AG10803 (cell line): ENCODE measurements at regions not wholly inside any gene's neighbourhood (a gene's known extent, or its start where the extent isn't known, plus 50 kb on each side); places are given as distances from the start of the nearest gene placed in this dataset.

Experiments
- DNase-seq: peaks from one replicate; pipeline ENCODE4 v3.0.0; 2010; ENCODE audit warnings: low read depth
- H3K4me3 ChIP-seq: 2 replicates; pipeline ENCODE4 v1.5.1; 2011; ENCODE audit warnings: mild to moderate bottlenecking, low read length, control low read depth
- TF ChIP-seq, protein P1 (sequence below): conservative IDR thresholded peaks from 2 replicates; pipeline ENCODE4 v1.5.1; 2011; ENCODE audit warnings: mild to moderate bottlenecking, low read length, control low read depth, inconsistent platforms

- no peak overlapping the region for H3K4me3 ChIP-seq
Measured at GRCh38 chr15:37794947-37795346, 139.5 kb upstream of the TMCO5A start.

DNA sequence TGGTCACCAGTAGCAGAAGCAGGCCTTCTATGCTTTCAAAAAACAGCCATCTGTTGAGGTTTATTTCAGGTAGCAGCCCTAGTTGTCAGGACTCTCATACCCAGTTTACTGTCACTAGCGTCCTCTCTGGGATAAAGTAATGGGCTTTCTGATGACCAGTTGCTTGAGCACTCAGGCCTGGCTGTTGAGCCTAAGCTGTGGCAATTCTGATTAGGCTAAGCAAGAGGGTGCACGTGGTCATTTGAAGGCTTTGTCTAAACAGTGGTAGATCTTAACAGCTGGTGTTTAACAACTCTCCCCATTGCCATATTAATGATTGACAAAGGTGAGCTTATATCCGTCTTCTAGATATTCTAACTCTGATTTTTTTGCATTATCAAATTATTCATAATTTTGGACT, 132.9 kb upstream of the TMCO5A start:
- no peak overlapping the region for H3K4me3 ChIP-seq
- no peak for DNase-seq

More at GRCh38 chr15:37794947-37795346, 139.5 kb upstream of the TMCO5A start:
- TF ChIP-seq, protein P1, sequence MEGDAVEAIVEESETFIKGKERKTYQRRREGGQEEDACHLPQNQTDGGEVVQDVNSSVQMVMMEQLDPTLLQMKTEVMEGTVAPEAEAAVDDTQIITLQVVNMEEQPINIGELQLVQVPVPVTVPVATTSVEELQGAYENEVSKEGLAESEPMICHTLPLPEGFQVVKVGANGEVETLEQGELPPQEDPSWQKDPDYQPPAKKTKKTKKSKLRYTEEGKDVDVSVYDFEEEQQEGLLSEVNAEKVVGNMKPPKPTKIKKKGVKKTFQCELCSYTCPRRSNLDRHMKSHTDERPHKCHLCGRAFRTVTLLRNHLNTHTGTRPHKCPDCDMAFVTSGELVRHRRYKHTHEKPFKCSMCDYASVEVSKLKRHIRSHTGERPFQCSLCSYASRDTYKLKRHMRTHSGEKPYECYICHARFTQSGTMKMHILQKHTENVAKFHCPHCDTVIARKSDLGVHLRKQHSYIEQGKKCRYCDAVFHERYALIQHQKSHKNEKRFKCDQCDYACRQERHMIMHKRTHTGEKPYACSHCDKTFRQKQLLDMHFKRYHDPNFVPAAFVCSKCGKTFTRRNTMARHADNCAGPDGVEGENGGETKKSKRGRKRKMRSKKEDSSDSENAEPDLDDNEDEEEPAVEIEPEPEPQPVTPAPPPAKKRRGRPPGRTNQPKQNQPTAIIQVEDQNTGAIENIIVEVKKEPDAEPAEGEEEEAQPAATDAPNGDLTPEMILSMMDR: no peak
- peak; percentile 11 for DNase-seq

GRCh38 chr15:37806808-37807207, 127.6 kb upstream of the TMCO5A start:
- no peak overlapping the region for H3K4me3 ChIP-seq
- TF ChIP-seq, protein P1: no peak
- no peak for DNase-seq

More for the DNA sequence above, 132.9 kb upstream of the TMCO5A start:
- TF ChIP-seq, protein P1: no peak

GRCh38 chr15:37810381-37810780, 124.1 kb upstream of the TMCO5A start:
- TF ChIP-seq, protein P1: no peak
- H3K4me3 ChIP-seq: no peak overlapping the region
- no peak for DNase-seq

DNA sequence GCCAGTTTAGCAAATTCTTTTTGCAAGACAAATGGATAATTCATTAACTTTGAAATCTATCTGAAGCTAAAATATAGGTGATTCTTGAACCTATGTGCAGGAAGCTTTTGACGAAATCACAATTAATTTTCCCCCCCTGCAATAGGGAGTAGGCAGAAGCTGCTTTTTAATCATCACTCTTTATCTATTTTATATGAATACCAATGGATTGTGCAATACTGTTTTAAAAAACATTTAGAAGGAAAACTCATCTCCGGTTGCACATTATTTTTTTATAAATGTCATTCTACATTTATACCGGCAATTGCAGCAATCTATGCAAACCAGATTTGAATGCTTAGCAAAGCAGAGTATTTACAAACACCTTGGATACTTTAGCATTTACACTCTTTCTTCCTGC, 121.1 kb upstream of the TMCO5A start:
- no peak overlapping the region for H3K4me3 ChIP-seq
- DNase-seq: no peak
- TF ChIP-seq, protein P1: no peak

DNA sequence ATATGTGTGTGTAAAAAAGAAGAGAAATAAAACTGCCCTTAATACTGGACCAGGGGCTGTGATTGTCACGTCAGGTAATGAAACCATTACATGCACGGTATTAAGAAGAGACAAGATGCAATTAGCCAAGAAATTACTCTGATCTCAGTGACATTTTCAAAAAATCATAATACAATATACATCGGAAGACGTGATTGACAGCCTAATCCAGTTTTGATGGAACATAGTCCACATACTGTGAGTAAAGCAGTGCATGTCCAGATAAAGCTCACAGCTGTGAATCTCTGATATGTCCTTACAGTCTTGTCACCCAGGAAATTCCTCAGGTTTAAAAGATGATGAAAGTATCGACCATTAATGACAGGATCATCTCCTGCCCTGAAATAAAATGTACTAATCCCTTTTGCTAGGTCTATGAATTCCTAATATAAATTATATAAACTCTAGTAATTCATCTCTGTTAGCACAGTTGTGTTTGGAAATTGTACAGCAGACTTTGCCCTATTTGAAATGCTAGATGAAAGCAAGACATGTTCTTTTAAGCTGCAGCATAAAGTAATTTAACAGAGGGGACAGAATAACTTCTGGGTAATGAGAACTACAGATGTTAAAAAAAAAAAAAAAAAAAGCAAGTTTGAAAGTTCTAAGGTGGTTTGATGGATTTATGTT, 119.5 kb upstream of the TMCO5A start:
- no peak for DNase-seq
- H3K4me3 ChIP-seq: no peak overlapping the region
- TF ChIP-seq, protein P1: no peak

GRCh38 chr15:37818152-37818677, 116.2 kb upstream of the TMCO5A start:
- DNase-seq: no peak
- no peak overlapping the region for H3K4me3 ChIP-seq
- TF ChIP-seq, protein P1: no peak
